HG03432 (cell line): ENCODE measurements at regions not wholly inside any gene's neighbourhood (a gene's known extent, or its start where the extent isn't known, plus 50 kb on each side); places are given as distances from the start of the nearest gene placed in this dataset.

Experiments used
- ATAC-seq: cut with Tn5 transposase; IDR thresholded peaks from one replicate; pipeline ENCODE4 v1.9.1; 2021; ENCODE audit warnings: mild to moderate bottlenecking, moderate library complexity; ENCODE audit not compliant: unreplicated experiment

DNA sequence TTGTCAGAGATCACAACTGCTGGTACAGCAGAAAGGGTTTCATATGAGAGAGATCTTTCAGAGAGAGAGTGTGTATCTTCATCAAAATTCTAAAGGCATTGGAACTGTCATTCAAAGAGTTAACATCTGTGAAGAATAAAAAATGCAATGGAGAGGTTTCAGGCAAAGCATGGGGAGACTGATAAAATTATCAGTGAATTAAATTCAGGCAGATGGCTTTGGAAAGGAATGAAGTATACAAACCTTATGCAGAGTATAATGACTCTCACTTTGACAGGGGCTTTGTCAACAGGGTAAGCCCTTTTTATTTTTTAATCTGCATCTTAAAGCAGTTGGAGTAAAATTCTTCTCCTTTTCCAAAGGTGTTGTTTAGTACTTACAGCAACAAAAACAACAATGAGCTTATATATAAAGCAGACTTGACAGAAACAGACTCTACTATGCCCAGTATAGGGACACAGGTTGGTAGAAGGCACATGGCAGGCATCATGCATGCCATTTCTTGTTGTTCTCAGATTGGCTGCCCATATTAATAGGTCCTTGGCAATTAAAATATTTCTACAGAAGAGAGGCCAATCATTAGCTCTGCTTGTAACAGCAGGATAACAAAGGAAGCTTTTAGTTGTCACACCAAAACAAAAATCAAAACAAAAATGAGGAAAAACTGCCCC lies 54.9 kb upstream of the NXPH1 start:
- no peak for ATAC-seq

DNA sequence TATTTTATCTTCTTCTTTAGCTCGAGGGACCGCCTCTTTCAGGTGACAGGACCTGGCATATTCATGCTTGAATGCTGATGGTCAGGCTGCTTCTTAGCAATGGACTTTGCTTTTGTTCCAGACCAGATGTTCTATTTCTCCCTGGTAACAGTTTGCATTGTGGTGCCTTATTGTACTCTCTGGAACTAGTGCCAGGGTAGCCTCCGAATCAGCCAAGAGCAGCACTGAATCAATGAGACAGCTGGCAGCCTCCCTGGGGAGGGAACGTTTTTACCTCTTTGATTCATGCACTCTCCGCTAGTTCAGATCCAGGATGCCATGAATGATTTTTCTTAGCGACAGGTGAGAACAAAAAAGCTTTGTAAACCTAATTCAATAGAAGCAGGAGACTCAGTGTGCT lies 54.1 kb upstream of the NXPH1 start:
- no peak for ATAC-seq

DNA sequence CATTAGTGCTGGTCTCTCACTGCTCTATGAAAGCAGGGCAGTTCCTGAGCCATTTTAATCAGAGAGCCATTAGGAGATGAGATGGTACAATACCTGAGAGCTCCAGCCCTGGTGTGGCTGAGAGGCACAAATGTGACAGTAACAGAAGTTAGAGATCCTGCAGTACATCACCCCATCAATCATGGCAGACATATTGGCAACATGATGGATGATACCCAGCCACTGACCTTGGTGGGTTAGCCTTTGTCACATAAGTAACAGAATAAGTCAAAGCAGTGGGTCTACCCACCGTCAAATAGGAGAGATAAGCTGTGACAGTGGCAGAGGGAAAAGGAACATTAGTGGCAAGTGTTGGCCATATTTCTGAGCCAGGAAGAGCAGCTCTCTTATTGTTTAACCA lies 53.3 kb upstream of the NXPH1 start:
- no peak for ATAC-seq

DNA sequence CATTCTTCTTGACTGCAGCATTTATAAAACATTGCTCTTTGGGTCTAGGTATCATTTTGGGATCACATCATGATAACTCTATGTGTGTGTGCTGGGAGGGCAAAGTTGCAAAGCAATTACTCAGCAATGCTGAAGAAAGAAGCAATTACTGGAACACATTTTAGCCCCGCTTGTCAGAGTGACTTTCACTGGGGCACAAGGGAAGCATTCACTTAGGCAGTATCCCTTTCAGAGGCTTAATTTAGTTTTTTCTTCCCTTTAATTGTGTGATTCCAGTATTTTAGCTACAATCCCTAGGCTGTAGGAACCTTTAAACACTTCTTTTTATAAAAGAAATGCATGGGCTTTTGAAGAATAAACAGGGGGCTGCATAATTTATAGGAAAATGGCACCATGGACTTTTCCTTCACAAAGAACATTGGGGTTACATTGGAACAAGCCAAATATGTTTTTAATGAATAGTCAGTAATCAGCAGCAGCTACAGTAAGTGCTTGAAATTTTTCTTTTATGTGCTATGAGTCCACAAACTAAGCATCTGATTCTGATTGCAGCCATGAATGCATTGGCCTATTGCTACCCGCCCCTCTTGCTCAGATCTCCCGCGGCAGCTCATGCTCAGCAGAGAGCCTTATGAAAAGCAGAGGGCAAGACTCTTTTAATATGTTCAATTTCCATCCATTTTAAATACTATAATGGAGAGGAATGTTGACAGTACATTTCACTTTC lies 51.2 kb upstream of the NXPH1 start:
- no peak for ATAC-seq
